Type B pancreatic cell (in vitro differentiated cells): ENCODE measurements at regions not wholly inside any gene's neighbourhood (a gene's known extent, or its start where the extent isn't known, plus 50 kb on each side); places are given as distances from the start of the nearest gene placed in this dataset.
A peak's percentile ranks its signal among the peaks of the same experiment; 100 is the strongest.

Source experiments
- DNase-seq: peaks from one replicate; pipeline ENCODE4 v3.0.0; 2021; ENCODE audit warnings: mixed read lengths; ENCODE audit not compliant: unreplicated experiment; ENCODE audit errors: extremely low spot score
- H3K27ac Mint-ChIP-seq: 2 replicates; pipeline ENCODE4 v1.8.0; 2021; ENCODE audit warnings: mild to moderate bottlenecking, mixed read lengths
- H3K27me3 Mint-ChIP-seq: 2 replicates; pipeline ENCODE4 v1.8.0; 2021; ENCODE audit warnings: mixed read lengths
- H3K36me3 Mint-ChIP-seq: 2 replicates; pipeline ENCODE4 v1.8.0; 2021; ENCODE audit warnings: mixed read lengths
- H3K4me1 Mint-ChIP-seq: one replicate; pipeline ENCODE4 v1.8.0; 2021; ENCODE audit warnings: mixed read lengths; ENCODE audit not compliant: unreplicated experiment
- H3K4me3 Mint-ChIP-seq: 2 replicates; pipeline ENCODE4 v1.8.0; 2021; ENCODE audit warnings: mild to moderate bottlenecking, mixed read lengths
- H3K9me3 Mint-ChIP-seq: 2 replicates; pipeline ENCODE4 v1.8.0; 2021; ENCODE audit warnings: mixed read lengths
- CTCF ChIP-seq: fragments of 200-600 bp; sonication (generic); conservative IDR thresholded peaks from 2 replicates; pipeline ENCODE4 v1.5.0; 2021; ENCODE audit warnings: antibody characterized with exemption, mild to moderate bottlenecking

GRCh38 chr2:107148055-107148454 is 262.1 kb upstream of the ST6GAL2 start:
- no peak for DNase-seq
- H3K27me3 Mint-ChIP-seq: peaks cover 5% of the 10 kb centered on the region
- H3K9me3 Mint-ChIP-seq: peaks cover 4% of the 10 kb centered on the region
- H3K27ac Mint-ChIP-seq: no peak overlapping the region
- no peak overlapping the region for H3K4me3 Mint-ChIP-seq
- TF ChIP-seq CTCF: no peak
- no peaks in the 10 kb centered on the region for H3K36me3 Mint-ChIP-seq
- no peaks in the 10 kb centered on the region for H3K4me1 Mint-ChIP-seq

- Mint-ChIP-seq H3K36me3 (no peaks in the 10 kb centered on the region), H3K9me3 (peaks cover 4% of the 10 kb centered on the region), H3K27ac (no peak overlapping the region), H3K27me3 (peaks cover 7% of the 10 kb centered on the region), H3K4me1 (no peaks in the 10 kb centered on the region), H3K4me3 (no peak overlapping the region)
- no peak for TF ChIP-seq CTCF
- no peak for DNase-seq
Measured at GRCh38 chr2:107148496-107148895, 262.5 kb upstream of the ST6GAL2 start.

- TF ChIP-seq CTCF: no peak
- peaks cover 5% of the 10 kb centered on the region for H3K9me3 Mint-ChIP-seq
- no peak overlapping the region for H3K4me3 Mint-ChIP-seq
- no peaks in the 10 kb centered on the region for H3K36me3 Mint-ChIP-seq
- no peaks in the 10 kb centered on the region for H3K4me1 Mint-ChIP-seq
- no peak overlapping the region for H3K27ac Mint-ChIP-seq
- peaks cover 30% of the 10 kb centered on the region for H3K27me3 Mint-ChIP-seq
- DNase-seq: no peak
Measured at GRCh38 chr2:107160640-107161239, 274.8 kb upstream of the ST6GAL2 start.

- TF ChIP-seq CTCF: no peak
- peaks cover 6% of the 10 kb centered on the region for H3K27me3 Mint-ChIP-seq
- no peak for DNase-seq
- no peak overlapping the region for H3K27ac Mint-ChIP-seq
- no peaks in the 10 kb centered on the region for H3K36me3 Mint-ChIP-seq
- H3K4me3 Mint-ChIP-seq: no peak overlapping the region
- no peaks in the 10 kb centered on the region for H3K4me1 Mint-ChIP-seq
- H3K9me3 Mint-ChIP-seq: no peaks in the 10 kb centered on the region
Measured at GRCh38 chr2:107168141-107168540, 282.2 kb upstream of the ST6GAL2 start.

- Mint-ChIP-seq H3K4me3 (peak overlapping the region; percentile 20), H3K9me3 (no peaks in the 10 kb centered on the region), H3K27me3 (peaks cover 24% of the 10 kb centered on the region), H3K27ac (no peak overlapping the region), H3K4me1 (peaks cover 13% of the 10 kb centered on the region), H3K36me3 (no peaks in the 10 kb centered on the region)
- TF ChIP-seq CTCF: no peak
- DNase-seq: no peak
Measured at GRCh38 chr2:107174171-107174570, 288.2 kb upstream of the ST6GAL2 start.

GRCh38 chr2:107182981-107183380 is 297.0 kb upstream of the ST6GAL2 start:
- Mint-ChIP-seq H3K4me1 (peaks cover 10% of the 10 kb centered on the region), H3K27me3 (peaks cover 13% of the 10 kb centered on the region), H3K4me3 (no peak overlapping the region), H3K27ac (no peak overlapping the region), H3K9me3 (no peaks in the 10 kb centered on the region), H3K36me3 (no peaks in the 10 kb centered on the region)
- no peak for TF ChIP-seq CTCF
- DNase-seq: no peak
